H1 (cell line): ENCODE measurements at regions not wholly inside any gene's neighbourhood (a gene's known extent, or its start where the extent isn't known, plus 50 kb on each side); places are given as distances from the start of the nearest gene placed in this dataset.

Experiments used
- E2F6 ChIP-seq: IDR thresholded peaks from 2 replicates; pipeline ENCODE4 v1.6.1; 2012; ENCODE audit warnings: inconsistent platforms
- POLR2A ChIP-seq, 2 experiments: IDR thresholded peaks; 1 replicate in 1 of 2; 2 replicates in 1 of 2; pipeline ENCODE4 v1.6.1; 2011; ENCODE audit warnings: low read depth in 2 of 2, low read length in 2 of 2, mild to moderate bottlenecking in 2 of 2; ENCODE audit errors: control extremely low read depth in 1 of 2
- SIRT6 ChIP-seq: IDR thresholded peaks from one replicate; pipeline ENCODE4 v1.7.1; 2012; ENCODE audit warnings: low read length, inconsistent platforms
- TAF1 ChIP-seq: IDR thresholded peaks from 2 replicates; pipeline ENCODE4 v1.6.1; 2011; ENCODE audit warnings: mild to moderate bottlenecking, low read depth, low read length
- ZNF274 ChIP-seq: IDR thresholded peaks from 2 replicates; pipeline ENCODE4 v1.7.0; 2012; ENCODE audit warnings: low read length, borderline replicate concordance; ENCODE audit errors: extremely low read depth
- TF ChIP-seq, protein P1 (sequence below): IDR thresholded peaks from 2 replicates; pipeline ENCODE4 v1.6.1; 2012; ENCODE audit warnings: low read length, inconsistent platforms

- TF ChIP-seq, protein P1, sequence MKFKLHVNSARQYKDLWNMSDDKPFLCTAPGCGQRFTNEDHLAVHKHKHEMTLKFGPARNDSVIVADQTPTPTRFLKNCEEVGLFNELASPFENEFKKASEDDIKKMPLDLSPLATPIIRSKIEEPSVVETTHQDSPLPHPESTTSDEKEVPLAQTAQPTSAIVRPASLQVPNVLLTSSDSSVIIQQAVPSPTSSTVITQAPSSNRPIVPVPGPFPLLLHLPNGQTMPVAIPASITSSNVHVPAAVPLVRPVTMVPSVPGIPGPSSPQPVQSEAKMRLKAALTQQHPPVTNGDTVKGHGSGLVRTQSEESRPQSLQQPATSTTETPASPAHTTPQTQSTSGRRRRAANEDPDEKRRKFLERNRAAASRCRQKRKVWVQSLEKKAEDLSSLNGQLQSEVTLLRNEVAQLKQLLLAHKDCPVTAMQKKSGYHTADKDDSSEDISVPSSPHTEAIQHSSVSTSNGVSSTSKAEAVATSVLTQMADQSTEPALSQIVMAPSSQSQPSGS = no peak
- TF ChIP-seq E2F6 (no peak), TAF1 (no peak), POLR2A (IDR thresholded peaks at IDR 0.05; ENCODE audit: control extremely low read depth in 1 of 2, low read depth in 2 of 2, low read length in 2 of 2) (no peak), SIRT6 (no peak), ZNF274 (no peak)
Measured at GRCh38 chr2:128564131-128564530, 245.5 kb upstream of the HS6ST1 start (continued).
